ENCODE measurements at regions not wholly inside any gene's neighbourhood (a gene's known extent, or its start where the extent isn't known, plus 50 kb on each side); places are given as distances from the start of the nearest gene placed in this dataset.
A peak's percentile ranks its signal among the peaks of the same experiment; 100 is the strongest.
"Not testable (repeated sequence)": the region's sequence is repeated elsewhere in the genome, so short reads cannot be mapped to it uniquely, and the experiment has no call there.

GRCh38 chr15:30791239-30792175 is 112.2 kb upstream of the FAN1 start:
- in situ Hi-C loops (cut with MboI; ENCODE audit: low sequenced_read_pairs, unreplicated experiment) = no loop called here
- TF ChIP-seq, protein P1, sequence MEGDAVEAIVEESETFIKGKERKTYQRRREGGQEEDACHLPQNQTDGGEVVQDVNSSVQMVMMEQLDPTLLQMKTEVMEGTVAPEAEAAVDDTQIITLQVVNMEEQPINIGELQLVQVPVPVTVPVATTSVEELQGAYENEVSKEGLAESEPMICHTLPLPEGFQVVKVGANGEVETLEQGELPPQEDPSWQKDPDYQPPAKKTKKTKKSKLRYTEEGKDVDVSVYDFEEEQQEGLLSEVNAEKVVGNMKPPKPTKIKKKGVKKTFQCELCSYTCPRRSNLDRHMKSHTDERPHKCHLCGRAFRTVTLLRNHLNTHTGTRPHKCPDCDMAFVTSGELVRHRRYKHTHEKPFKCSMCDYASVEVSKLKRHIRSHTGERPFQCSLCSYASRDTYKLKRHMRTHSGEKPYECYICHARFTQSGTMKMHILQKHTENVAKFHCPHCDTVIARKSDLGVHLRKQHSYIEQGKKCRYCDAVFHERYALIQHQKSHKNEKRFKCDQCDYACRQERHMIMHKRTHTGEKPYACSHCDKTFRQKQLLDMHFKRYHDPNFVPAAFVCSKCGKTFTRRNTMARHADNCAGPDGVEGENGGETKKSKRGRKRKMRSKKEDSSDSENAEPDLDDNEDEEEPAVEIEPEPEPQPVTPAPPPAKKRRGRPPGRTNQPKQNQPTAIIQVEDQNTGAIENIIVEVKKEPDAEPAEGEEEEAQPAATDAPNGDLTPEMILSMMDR (IDR thresholded peaks at IDR 0.05; ENCODE audit: borderline replicate concordance, control extremely low read depth, extremely low read depth, insufficient read depth, missing control alignments) = no peak
- DNase-seq (ENCODE audit: low spot score) = no peak

GRCh38 chr15:30792843-30793242 is 110.9 kb upstream of the FAN1 start:
- DNase-seq (ENCODE audit: low spot score); in situ Hi-C loops (cut with MboI; ENCODE audit: low sequenced_read_pairs, unreplicated experiment): not testable (repeated sequence)

- no peak for DNase-seq (ENCODE audit: low spot score)
- in situ Hi-C loops (cut with MboI; ENCODE audit: low sequenced_read_pairs, unreplicated experiment) = no loop called here
- TF ChIP-seq, protein P1 (IDR thresholded peaks at IDR 0.05; ENCODE audit: borderline replicate concordance, control extremely low read depth, extremely low read depth, insufficient read depth, missing control alignments) = no peak
Measured at GRCh38 chr15:30794388-30794787, 109.3 kb upstream of the FAN1 start.

DNA sequence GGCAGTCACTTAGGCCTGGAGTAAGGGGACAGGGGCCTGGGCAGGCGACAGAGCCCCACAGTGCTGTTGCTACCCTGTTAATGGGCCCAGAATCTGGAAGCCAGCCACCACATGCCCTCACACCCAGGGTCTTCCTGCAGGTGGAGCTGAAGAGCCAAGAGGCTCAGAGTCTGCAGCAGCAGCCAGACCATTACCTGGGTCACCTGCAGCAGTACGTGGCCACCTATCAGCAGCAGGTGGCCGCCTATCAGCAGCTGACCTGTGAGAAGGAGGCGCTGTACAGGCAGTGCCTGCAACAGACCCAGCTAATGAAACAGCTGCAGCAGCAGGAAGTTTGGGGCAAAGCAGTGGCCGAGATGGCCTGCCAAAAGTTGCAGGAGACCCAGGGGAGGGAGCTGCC is 104.2 kb upstream of the FAN1 start:
- in situ Hi-C loops (cut with MboI; ENCODE audit: low sequenced_read_pairs, unreplicated experiment); DNase-seq (ENCODE audit: low spot score): not testable (repeated sequence)

DNA sequence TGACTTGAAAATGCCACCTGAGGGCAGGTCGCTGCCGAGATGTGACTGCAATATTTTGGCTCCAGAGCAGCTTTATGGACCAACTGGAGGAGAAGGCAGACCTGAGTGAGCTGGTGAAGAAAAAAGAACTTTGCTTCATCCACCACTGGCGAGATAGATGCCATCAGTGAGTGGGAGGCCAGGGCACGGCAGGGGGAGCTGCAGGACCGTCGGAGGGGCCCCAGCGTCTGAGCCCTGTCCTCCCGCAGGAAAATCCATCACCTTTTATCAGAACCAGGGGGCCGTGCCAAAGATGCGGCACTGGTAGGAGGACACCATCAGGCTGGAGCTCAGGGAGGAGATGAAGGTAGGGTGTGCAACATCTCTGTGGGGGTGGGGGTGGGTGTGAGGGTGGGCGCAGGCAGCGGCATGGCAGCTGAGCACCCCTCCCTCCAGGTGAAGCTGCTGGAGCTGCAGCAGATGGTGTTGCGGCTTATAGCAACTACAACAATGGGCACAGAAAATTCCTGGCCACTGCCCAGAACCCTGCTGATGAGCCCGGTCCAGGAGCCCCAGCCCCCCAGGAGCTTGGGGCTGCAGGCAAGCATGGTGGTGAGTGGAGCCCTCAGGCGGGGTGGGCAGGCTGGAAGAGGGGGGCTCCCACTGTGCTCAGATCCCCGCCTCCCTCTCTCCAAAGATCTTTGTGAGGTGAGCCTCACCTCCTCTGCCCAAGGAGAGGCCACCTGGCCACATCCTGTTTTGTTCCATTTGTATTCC is 102.4 kb upstream of the FAN1 start:
- in situ Hi-C loops (cut with MboI; ENCODE audit: low sequenced_read_pairs, unreplicated experiment); DNase-seq (ENCODE audit: low spot score): not testable (repeated sequence)
- TF ChIP-seq, protein P1 (IDR thresholded peaks at IDR 0.05; ENCODE audit: borderline replicate concordance, control extremely low read depth, extremely low read depth, insufficient read depth, missing control alignments) = peak; percentile 19

- in situ Hi-C loops (cut with MboI; ENCODE audit: low sequenced_read_pairs, unreplicated experiment); DNase-seq (ENCODE audit: low spot score): not testable (repeated sequence)
Measured at GRCh38 chr15:30802001-30802400, 101.7 kb upstream of the FAN1 start.

GRCh38 chr15:30803703-30804102 is 100.0 kb upstream of the FAN1 start:
- in situ Hi-C loops (cut with MboI; ENCODE audit: low sequenced_read_pairs, unreplicated experiment) = not testable (repeated sequence)

GRCh38 chr15:30816430-30816829 is 87.3 kb upstream of the FAN1 start:
- no peak for DNase-seq (ENCODE audit: low spot score)
- in situ Hi-C loops (cut with MboI; ENCODE audit: low sequenced_read_pairs, unreplicated experiment) = no loop called here
- TF ChIP-seq, protein P1 (IDR thresholded peaks at IDR 0.05; ENCODE audit: borderline replicate concordance, control extremely low read depth, extremely low read depth, insufficient read depth, missing control alignments) = no peak

More at GRCh38 chr15:30803703-30804102, 100.0 kb upstream of the FAN1 start:
- DNase-seq (ENCODE audit: low spot score) = not testable (repeated sequence)

DNA sequence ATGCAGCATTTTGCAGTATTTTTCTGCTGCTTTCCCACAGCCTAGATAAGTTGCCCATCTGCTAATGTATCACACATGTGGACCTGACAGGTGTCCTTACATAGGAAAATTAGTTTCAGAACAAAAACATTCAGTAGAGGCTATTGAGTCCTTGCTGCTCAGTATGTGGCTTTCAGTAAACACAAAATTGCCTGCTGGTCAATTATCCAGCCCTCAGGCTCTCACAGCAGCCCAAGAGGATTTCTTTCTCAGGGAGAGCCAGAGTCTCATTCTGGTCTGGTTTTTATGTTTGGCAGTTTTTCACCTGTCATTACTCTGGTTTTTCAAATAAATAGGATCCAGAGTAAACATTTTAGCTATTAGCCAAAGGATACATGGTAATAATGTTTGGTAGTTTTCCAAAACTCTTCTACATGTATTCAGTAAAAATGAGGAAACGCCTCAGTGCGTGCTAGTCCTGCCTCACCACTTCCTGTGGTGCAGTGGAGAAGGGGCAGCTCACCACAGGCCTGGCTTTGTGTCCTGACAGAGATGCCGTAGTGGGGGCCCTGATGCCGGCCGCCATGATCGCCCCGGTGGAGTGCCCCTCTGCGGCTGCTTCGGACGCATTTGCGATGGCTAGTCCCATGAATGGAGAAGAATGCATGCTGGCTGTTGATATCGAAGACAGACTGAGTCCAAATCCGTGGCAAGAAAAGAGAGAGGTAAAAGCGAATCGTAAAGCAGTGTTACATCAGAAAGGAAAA is 80.5 kb upstream of the FAN1 start:
- peak; percentile 53 for DNase-seq (ENCODE audit: low spot score)
- in situ Hi-C loops (cut with MboI; ENCODE audit: low sequenced_read_pairs, unreplicated experiment) = not testable (repeated sequence)

Measured in GM13976 (cell line).